HCT116 (cell line): ENCODE measurements at regions not wholly inside any gene's neighbourhood (a gene's known extent, or its start where the extent isn't known, plus 50 kb on each side); places are given as distances from the start of the nearest gene placed in this dataset.

Experiments used
- ATAC-seq: fragments of 200-7000 bp; cut with Tn5 transposase; 2 replicates; pipeline ENCODE4 v1.9.1; 2020; ENCODE audit warnings: mild to moderate bottlenecking, moderate library complexity
- BruUV-seq: library from RNA; stranded (reverse); fragments of 400-500 nt; replicated peaks from 2 replicates; lab custom pipeline; 2021; lab: Mats Ljungman, UMichigan
- CTCF ChIA-PET: fragments of 300-600 bp; sonication (Branson Sonifier 250); formaldehyde crosslinking; loops from one replicate; lab custom pipeline; 2021; ENCODE audit warnings: antibody characterized with exemption; lab: Charles Lee
- POLR2A ChIA-PET: fragments of 300-600, 350-600 bp; sonication (Branson Sonifier 250); formaldehyde crosslinking; loops from one replicate; lab custom pipeline; 2021; ENCODE audit warnings: antibody characterized with exemption; lab: Charles Lee
- RAD21 ChIA-PET, 2 experiments: fragments of 300-600 bp; sonication (Branson Sonifier 250); formaldehyde crosslinking; loops; one replicate each; lab custom pipeline; 2023; ENCODE audit warnings: low total read pairs in 2 of 2; ENCODE audit not compliant: uncharacterized antibody in 2 of 2, unreplicated experiment in 2 of 2, low non-redundant PET in 1 of 2; lab: Charles Lee
- DNase-seq: peaks from one replicate; pipeline ENCODE4 v3.0.0-alpha.2; 2010; ENCODE audit warnings: low read depth, low spot score
- H2AFZ ChIP-seq: fragments of 200-600 bp; shearing (Covaris generic), sonication (generic); 2 replicates; pipeline ENCODE4 v1.6.1; 2017; ENCODE audit warnings: low read depth, mixed run types, mixed read lengths, antibody characterized with exemption, low read length; ENCODE audit not compliant: poor library complexity, severe bottlenecking
- H3K27ac ChIP-seq: 2 replicates; pipeline ENCODE4 v1.5.1; 2012; ENCODE audit warnings: low read depth, low read length
- H3K27me3 ChIP-seq: fragments of 200-600 bp; sonication (generic); 2 replicates; pipeline ENCODE4 v1.6.1; 2016; ENCODE audit warnings: mixed run types, low read length, mixed read lengths; ENCODE audit not compliant: insufficient read depth
- H3K36me3 ChIP-seq, 2 experiments: fragments of 200-500 bp in 1 of 2; fragments of 200-600 bp in 1 of 2; sonication (Bioruptor generic) in 1 of 2; sonication (generic) in 1 of 2; 2 replicates each; pipeline versions ENCODE4 v1.5.1 to v1.6.1; 2014 to 2016; ENCODE audit warnings: low read length in 2 of 2, inconsistent platforms in 1 of 2, mixed read lengths in 1 of 2, mixed run types in 1 of 2; ENCODE audit not compliant: insufficient read depth in 2 of 2, control insufficient read depth in 1 of 2
- H3K4me1 ChIP-seq, 2 experiments: fragments of 200-600 bp in 1 of 2; sonication (generic) in 1 of 2; 2 replicates each; pipeline versions ENCODE4 v1.5.1 to v1.6.1; 2012 to 2017; ENCODE audit warnings: low read length in 2 of 2, inconsistent platforms in 1 of 2, mild to moderate bottlenecking in 1 of 2, mixed read lengths in 1 of 2, mixed run types in 1 of 2, moderate library complexity in 1 of 2; ENCODE audit not compliant: insufficient read depth in 2 of 2, control insufficient read depth in 1 of 2
- H3K4me2 ChIP-seq: fragments of 200-600 bp; sonication (generic); 2 replicates; pipeline ENCODE4 v1.6.1; 2017; ENCODE audit warnings: mixed run types, low read length, mixed read lengths
- H3K4me3 ChIP-seq, 2 experiments: fragments of 200-600 bp in 1 of 2; sonication (generic) in 1 of 2; replicated peaks in 1 of 2; 2 replicates each; pipeline ENCODE4 v1.5.1; 2011 to 2016; ENCODE audit warnings: low read length in 2 of 2, control low read depth in 1 of 2, low read depth in 1 of 2, mild to moderate bottlenecking in 1 of 2, mixed read lengths in 1 of 2, mixed run types in 1 of 2
- H3K79me2 ChIP-seq: fragments of 200-600 bp; sonication (generic); 2 replicates; pipeline ENCODE4 v1.6.1; 2017; ENCODE audit warnings: mild to moderate bottlenecking, mixed run types, low read length, moderate library complexity, mixed read lengths; ENCODE audit not compliant: insufficient read depth
- H3K9ac ChIP-seq: fragments of 200-600 bp; sonication (generic); 2 replicates; pipeline ENCODE4 v1.6.1; 2016; ENCODE audit warnings: low read length, mixed read lengths
- H3K9me2 ChIP-seq: fragments of 200-600 bp; sonication (generic), shearing (Covaris generic); 2 replicates; pipeline ENCODE4 v1.6.1; 2017; ENCODE audit warnings: mixed run types, mild to moderate bottlenecking, moderate library complexity; ENCODE audit not compliant: insufficient read depth
- H3K9me3 ChIP-seq, 2 experiments: fragments of 200-500 bp in 1 of 2; fragments of 200-600 bp in 1 of 2; sonication (Bioruptor generic) in 1 of 2; sonication (generic) in 1 of 2; 2 replicates each; pipeline ENCODE4 v1.6.1; 2014 to 2017; ENCODE audit warnings: low read length in 2 of 2, mixed read lengths in 2 of 2, inconsistent platforms in 1 of 2, low read depth in 1 of 2, mild to moderate bottlenecking in 1 of 2, mixed run types in 1 of 2, moderate library complexity in 1 of 2; ENCODE audit not compliant: control insufficient read depth in 1 of 2, insufficient read depth in 1 of 2
- H4K20me1 ChIP-seq: fragments of 200-600 bp; sonication (generic), shearing (Covaris generic); 2 replicates; pipeline ENCODE4 v1.6.1; 2017; ENCODE audit warnings: mixed run types, mild to moderate bottlenecking, moderate library complexity; ENCODE audit not compliant: insufficient read depth
- CBX3 ChIP-seq: IDR thresholded peaks from 2 replicates; pipeline ENCODE4 v1.6.1; 2012; ENCODE audit warnings: low read depth
- CEBPB ChIP-seq: IDR thresholded peaks from 2 replicates; pipeline ENCODE4 v1.6.1; 2012; ENCODE audit warnings: low read depth
- CTCF ChIP-seq, 3 experiments: fragments of 200-600 bp in 1 of 3; sonication (generic) in 1 of 3; IDR thresholded peaks in 2 of 3; conservative IDR thresholded peaks in 1 of 3; 2 replicates each; pipeline ENCODE4 v1.5.1; 2012 to 2017; ENCODE audit warnings: low read depth in 2 of 3, low read length in 2 of 3, antibody characterized with exemption in 1 of 3, borderline replicate concordance in 1 of 3, control low read depth in 1 of 3, mild to moderate bottlenecking in 1 of 3, mixed read lengths in 1 of 3, mixed run types in 1 of 3, moderate library complexity in 1 of 3; ENCODE audit not compliant: insufficient read depth in 1 of 3
- EGR1 ChIP-seq: IDR thresholded peaks from 2 replicates; pipeline ENCODE4 v1.6.1; 2012; ENCODE audit warnings: low read depth
- ELF1 ChIP-seq: IDR thresholded peaks from 2 replicates; pipeline ENCODE4 v1.6.1; 2012; ENCODE audit warnings: low read depth, borderline replicate concordance
- EZH2phosphoT487 ChIP-seq: fragments of 200-600 bp; IDR thresholded peaks from 2 replicates; pipeline ENCODE4 v1.6.1; 2018; ENCODE audit warnings: antibody characterized with exemption, borderline replicate concordance
- FOSL1 ChIP-seq: IDR thresholded peaks from 2 replicates; pipeline ENCODE4 v1.6.1; 2012; ENCODE audit warnings: low read depth
- MAX ChIP-seq: IDR thresholded peaks from 2 replicates; pipeline ENCODE4 v1.6.1; 2012
- POLR2A ChIP-seq: IDR thresholded peaks from 2 replicates; pipeline ENCODE4 v1.7.0; 2011; ENCODE audit warnings: borderline replicate concordance; ENCODE audit not compliant: insufficient read depth, insufficient read length; ENCODE audit errors: extremely low read depth
- POLR2AphosphoS5 ChIP-seq: IDR thresholded peaks from 2 replicates; pipeline ENCODE4 v1.6.1; 2011; ENCODE audit warnings: mild to moderate bottlenecking, low read depth, low read length, moderate library complexity
- RAD21 ChIP-seq: IDR thresholded peaks from 2 replicates; pipeline ENCODE4 v1.6.1; 2012; ENCODE audit warnings: low read depth, mild to moderate bottlenecking
- SIN3A ChIP-seq: IDR thresholded peaks from 2 replicates; pipeline ENCODE4 v1.6.1; 2012; ENCODE audit warnings: low read depth
- SP1 ChIP-seq: IDR thresholded peaks from 2 replicates; pipeline ENCODE4 v1.6.1; 2012; ENCODE audit warnings: low read depth
- SRF ChIP-seq: IDR thresholded peaks from 2 replicates; pipeline ENCODE4 v1.6.1; 2012; ENCODE audit warnings: low read depth
- TCF7L2 ChIP-seq: IDR thresholded peaks from 2 replicates; pipeline ENCODE4 v1.7.0; 2011; ENCODE audit warnings: borderline replicate concordance, inconsistent platforms; ENCODE audit not compliant: insufficient read depth, insufficient read length; ENCODE audit errors: extremely low read depth
- ZBTB33 ChIP-seq: IDR thresholded peaks from 2 replicates; pipeline ENCODE4 v1.6.1; 2011; ENCODE audit warnings: mild to moderate bottlenecking, low read length, moderate library complexity; ENCODE audit not compliant: insufficient replicate concordance; ENCODE audit errors: extremely low read depth
- ZFX ChIP-seq: fragments of 450-650 bp; IDR thresholded peaks from 2 replicates; pipeline ENCODE4 v1.6.1; 2017
- ZNF274 ChIP-seq: fragments of 200-500 bp; sonication (Bioruptor generic); IDR thresholded peaks from 2 replicates; pipeline ENCODE4 v1.6.1; 2014; ENCODE audit warnings: mild to moderate bottlenecking, low read depth, low read length, inconsistent platforms
- intact Hi-C: fragments of 100-400 bp; cut with micrococcal nuclease; formaldehyde crosslinking; loops from 2 replicates; pipeline ENCODE4 v1.10.0; 2022

- TF ChIP-seq CBX3 (no peak), POLR2A (no peak), ZFX (no peak), ELF1 (no peak), POLR2AphosphoS5 (no peak)
- Histone ChIP-seq H3K9ac (no peak overlapping the region), H3K27me3 (0 out of 2 replicates have a peak, but pooled peaks cover 10% of the 10 kb centered on the region), H2AFZ (no peak overlapping the region), H3K27ac (no peak overlapping the region), H3K79me2 (no peaks in the 10 kb centered on the region), H3K4me1 (no peaks in the 10 kb centered on the region), H3K9me2 (no peaks in the 10 kb centered on the region), H3K4me3 (no peak overlapping the region), H3K4me2 (no peak overlapping the region), H3K9me3 (no peaks in the 10 kb centered on the region), H4K20me1 (no peaks in the 10 kb centered on the region), H3K36me3 (no peaks in the 10 kb centered on the region)
- ChIA-PET RAD21 (no interaction called here), CTCF (no interaction called here), POLR2A (no interaction called here)
- ATAC-seq (no peak), DNase-seq (no peak)
- intact Hi-C loops, result no loop called here
- BruUV-seq, result no TSS peak
These were observed 405.5 kb upstream of the SHH start for GRCh38 chr7:156217803-156218202.

DNA sequence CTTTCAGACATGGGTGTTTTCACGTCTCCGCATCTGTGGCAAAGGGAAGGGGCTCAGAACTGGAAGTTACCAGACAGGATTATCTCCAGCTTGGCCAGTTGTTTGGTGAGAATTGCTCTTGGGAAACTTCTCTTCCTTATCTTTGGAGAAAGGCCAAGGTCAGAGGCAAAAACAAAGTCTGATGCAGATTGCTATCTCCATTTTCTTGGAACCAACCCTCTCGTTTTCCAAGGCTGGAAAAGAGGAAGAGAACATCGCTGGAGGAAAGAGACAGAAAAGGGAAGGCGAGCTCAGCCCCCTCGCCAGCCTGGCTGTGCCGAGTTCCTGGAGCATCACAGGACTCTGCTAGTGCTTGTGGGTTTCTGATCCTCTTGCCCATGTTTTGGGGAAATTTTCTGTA, 396.8 kb upstream of the SHH start:
- TF ChIP-seq RAD21 (no peak), CEBPB (no peak), POLR2A (no peak), EZH2phosphoT487 (no peak), SIN3A (no peak), ELF1 (no peak), CTCF (IDR thresholded peaks at IDR 0.05 in 2 of 3, conservative IDR thresholded peaks at IDR 0.05 in 1 of 3; ENCODE audit: borderline replicate concordance in 1 of 3, insufficient read depth in 1 of 3, low read depth in 2 of 3, low read length in 2 of 3) (no peak), ZNF274 (no peak), SRF (no peak), EGR1 (no peak), TCF7L2 (no peak), FOSL1 (no peak), MAX (no peak), ZBTB33 (no peak), SP1 (no peak)
- TF ChIP-seq, all 23 proteins: peak for 0
- RAD21 ChIA-PET, result no interaction called here
- ATAC-seq, result no peak
- Histone ChIP-seq H3K9me3 (no peaks in the 10 kb centered on the region), H3K4me1 (no peaks in the 10 kb centered on the region), H3K4me2 (no peak overlapping the region), H3K9ac (no peak overlapping the region), H3K79me2 (no peaks in the 10 kb centered on the region), H4K20me1 (no peaks in the 10 kb centered on the region), H3K4me3 (no peak overlapping the region), H3K27ac (no peak overlapping the region), H3K27me3 (no peaks in the 10 kb centered on the region), H3K9me2 (no peaks in the 10 kb centered on the region), H3K36me3 (no peaks in the 10 kb centered on the region), H2AFZ (no peak overlapping the region)
- DNase-seq, result no peak
- intact Hi-C loops, result no loop called here
- POLR2A ChIA-PET, result no interaction called here
- BruUV-seq, result no TSS peak
- CTCF ChIA-PET, result no interaction called here
